ENCODE measurements at regions not wholly inside any gene's neighbourhood (a gene's known extent, or its start where the extent isn't known, plus 50 kb on each side); places are given as distances from the start of the nearest gene placed in this dataset.
"Not testable (repeated sequence)": the region's sequence is repeated elsewhere in the genome, so short reads cannot be mapped to it uniquely, and the experiment has no call there.

GRCh38 chr2:145910416-145910815 lies 1390.5 kb upstream of the ZEB2 start:
- TF ChIP-seq CTCF (IDR thresholded peaks at IDR 0.05; ENCODE audit: extremely low read depth, insufficient read depth, missing control alignments), result no peak
- DNase-seq (ENCODE audit: low spot score), result no peak
- in situ Hi-C loops (cut with MboI; ENCODE audit: low pct_unique_long_range_greater_than_20kb, low sequenced_read_pairs, unreplicated experiment), result no loop called here

GRCh38 chr2:145909766-145910165 lies 1389.8 kb upstream of the ZEB2 start:
- TF ChIP-seq CTCF (IDR thresholded peaks at IDR 0.05; ENCODE audit: extremely low read depth, insufficient read depth, missing control alignments), result no peak
- in situ Hi-C loops (cut with MboI; ENCODE audit: low pct_unique_long_range_greater_than_20kb, low sequenced_read_pairs, unreplicated experiment), result no loop called here

GRCh38 chr2:145909175-145909755 lies 1389.3 kb upstream of the ZEB2 start:
- TF ChIP-seq CTCF (IDR thresholded peaks at IDR 0.05; ENCODE audit: extremely low read depth, insufficient read depth, missing control alignments), result no peak
- in situ Hi-C loops (cut with MboI; ENCODE audit: low pct_unique_long_range_greater_than_20kb, low sequenced_read_pairs, unreplicated experiment), result no loop called here
- DNase-seq (ENCODE audit: low spot score), result no peak

More at GRCh38 chr2:145909766-145910165, 1389.8 kb upstream of the ZEB2 start:
- DNase-seq (ENCODE audit: low spot score), result no peak

DNA sequence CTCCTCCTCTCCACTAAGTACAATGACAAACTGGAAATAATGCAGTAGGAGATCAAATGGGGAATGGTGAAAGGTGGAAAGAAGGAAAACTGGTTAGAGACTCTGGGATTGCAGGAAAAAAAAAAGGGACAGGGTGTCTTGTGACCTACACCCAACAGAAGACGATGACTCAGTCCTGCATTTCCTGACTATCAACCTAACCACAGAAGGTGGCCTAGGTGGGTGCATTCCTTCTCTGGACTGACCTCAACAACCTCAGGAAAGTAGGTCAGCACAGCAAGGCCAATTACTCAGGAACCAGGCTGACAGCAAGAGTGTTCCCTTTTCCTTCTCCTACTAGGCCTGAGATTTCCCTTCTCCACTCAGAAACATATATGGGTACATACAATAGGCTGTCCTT lies 1386.4 kb upstream of the ZEB2 start:
- no peak for DNase-seq (ENCODE audit: low spot score)
- TF ChIP-seq CTCF (IDR thresholded peaks at IDR 0.05; ENCODE audit: extremely low read depth, insufficient read depth, missing control alignments), result no peak
- in situ Hi-C loops (cut with MboI; ENCODE audit: low pct_unique_long_range_greater_than_20kb, low sequenced_read_pairs, unreplicated experiment), result no loop called here

GRCh38 chr2:145905371-145905770 lies 1385.5 kb upstream of the ZEB2 start:
- in situ Hi-C loops (cut with MboI; ENCODE audit: low pct_unique_long_range_greater_than_20kb, low sequenced_read_pairs, unreplicated experiment), result no loop called here
- TF ChIP-seq CTCF (IDR thresholded peaks at IDR 0.05; ENCODE audit: extremely low read depth, insufficient read depth, missing control alignments), result no peak
- no peak for DNase-seq (ENCODE audit: low spot score)

GRCh38 chr2:145897151-145897550 lies 1377.2 kb upstream of the ZEB2 start:
- in situ Hi-C loops (cut with MboI; ENCODE audit: low pct_unique_long_range_greater_than_20kb, low sequenced_read_pairs, unreplicated experiment), result no loop called here
- DNase-seq (ENCODE audit: low spot score), result no peak
- TF ChIP-seq CTCF (IDR thresholded peaks at IDR 0.05; ENCODE audit: extremely low read depth, insufficient read depth, missing control alignments), result no peak

GRCh38 chr2:145887915-145888314 lies 1368.0 kb upstream of the ZEB2 start:
- TF ChIP-seq CTCF (IDR thresholded peaks at IDR 0.05; ENCODE audit: extremely low read depth, insufficient read depth, missing control alignments), result no peak
- in situ Hi-C loops (cut with MboI; ENCODE audit: low pct_unique_long_range_greater_than_20kb, low sequenced_read_pairs, unreplicated experiment), result no loop called here
- no peak for DNase-seq (ENCODE audit: low spot score)

GRCh38 chr2:145880997-145881396 lies 1361.1 kb upstream of the ZEB2 start:
- DNase-seq (ENCODE audit: low spot score); in situ Hi-C loops (cut with MboI; ENCODE audit: low pct_unique_long_range_greater_than_20kb, low sequenced_read_pairs, unreplicated experiment): not testable (repeated sequence)

Measured in GM13977 (cell line).